H7 (cell line): ENCODE measurements at regions not wholly inside any gene's neighbourhood (a gene's known extent, or its start where the extent isn't known, plus 50 kb on each side); places are given as distances from the start of the nearest gene placed in this dataset.
A peak's percentile ranks its signal among the peaks of the same experiment; 100 is the strongest.

ENCODE experiments used
- DNase-seq: peaks from one replicate; pipeline ENCODE4 v3.0.0; 2012
- H3K27me3 ChIP-seq: 2 replicates; pipeline ENCODE4 v1.6.0; 2011; ENCODE audit warnings: mild to moderate bottlenecking, low read length; ENCODE audit not compliant: control insufficient read depth, insufficient read depth
- H3K36me3 ChIP-seq: replicated peaks from 2 replicates; pipeline ENCODE4 v1.5.1; 2011; ENCODE audit warnings: low read length; ENCODE audit not compliant: control insufficient read depth, insufficient read depth
- H3K4me3 ChIP-seq: 2 replicates; pipeline ENCODE4 v1.5.1; 2011; ENCODE audit warnings: low read depth, mild to moderate bottlenecking, control low read depth, low read length, moderate library complexity; ENCODE audit not compliant: insufficient read depth

DNA sequence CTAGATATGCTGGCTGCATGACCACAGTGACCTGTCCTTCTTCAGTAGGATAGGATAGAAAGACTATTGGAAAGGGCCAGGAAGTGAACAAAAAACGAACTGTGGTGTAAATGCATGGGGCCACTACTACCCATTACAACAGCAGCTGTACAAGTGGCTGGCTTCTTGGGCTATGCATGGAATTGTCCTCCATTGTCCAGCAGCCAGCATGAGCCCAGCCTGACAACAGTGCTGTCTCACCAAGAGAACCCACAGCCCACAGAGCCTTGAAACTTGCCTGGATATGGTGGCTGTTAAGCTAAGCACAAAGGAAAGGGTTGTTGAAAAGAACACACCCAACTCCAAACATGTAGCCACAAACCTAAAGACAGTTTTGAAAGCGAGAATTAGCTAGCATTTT is 330.2 kb upstream of the F9 start:
- Histone ChIP-seq H3K4me3 (no peak overlapping the region), H3K36me3 (no peaks in the 10 kb centered on the region), H3K27me3 (peaks cover 70% of the 10 kb centered on the region)
- DNase-seq, result no peak

DNA sequence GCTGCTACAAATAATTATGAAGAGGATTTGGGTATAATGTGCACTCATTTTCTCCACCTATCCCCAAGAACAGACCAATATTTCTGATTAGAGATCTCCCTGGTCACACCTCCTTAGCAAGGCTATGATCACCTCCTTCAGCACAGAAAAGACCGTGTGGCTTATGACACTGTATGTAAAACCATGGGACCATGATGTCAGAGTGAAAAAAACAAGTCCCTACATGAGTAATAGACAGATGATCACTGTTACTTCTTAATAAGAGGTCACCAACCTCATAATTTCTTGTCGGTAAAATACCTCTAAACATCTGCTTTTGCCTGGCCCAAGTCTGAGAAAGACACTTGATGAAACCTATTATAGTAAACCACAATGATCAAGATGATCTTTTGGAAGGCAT is 330.6 kb upstream of the F9 start:
- Histone ChIP-seq H3K36me3 (no peaks in the 10 kb centered on the region), H3K27me3 (peaks cover 74% of the 10 kb centered on the region), H3K4me3 (no peak overlapping the region)
- DNase-seq, result no peak

DNA sequence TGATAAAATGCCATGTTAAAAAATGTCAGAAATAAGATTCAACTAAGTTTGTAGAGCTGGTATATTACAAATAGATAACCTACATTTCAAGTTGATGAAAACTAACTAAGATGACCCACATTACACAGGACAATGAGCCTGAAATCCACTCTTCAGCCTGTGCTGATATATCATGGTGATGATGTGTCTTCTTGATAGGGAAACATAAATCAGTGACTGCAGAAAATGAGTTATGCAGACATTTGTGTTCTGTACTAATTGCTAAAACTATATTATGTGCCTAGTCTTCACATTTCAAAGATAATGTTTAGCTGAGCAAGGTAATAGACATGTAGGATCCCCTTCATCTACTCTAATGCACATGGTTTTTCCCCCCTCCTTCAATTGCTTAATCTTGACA is 331.6 kb upstream of the F9 start:
- DNase-seq, result no peak
- H3K27me3 ChIP-seq, result peaks cover 76% of the 10 kb centered on the region
- H3K36me3 ChIP-seq, result no peaks in the 10 kb centered on the region
- no peak overlapping the region for H3K4me3 ChIP-seq

DNA sequence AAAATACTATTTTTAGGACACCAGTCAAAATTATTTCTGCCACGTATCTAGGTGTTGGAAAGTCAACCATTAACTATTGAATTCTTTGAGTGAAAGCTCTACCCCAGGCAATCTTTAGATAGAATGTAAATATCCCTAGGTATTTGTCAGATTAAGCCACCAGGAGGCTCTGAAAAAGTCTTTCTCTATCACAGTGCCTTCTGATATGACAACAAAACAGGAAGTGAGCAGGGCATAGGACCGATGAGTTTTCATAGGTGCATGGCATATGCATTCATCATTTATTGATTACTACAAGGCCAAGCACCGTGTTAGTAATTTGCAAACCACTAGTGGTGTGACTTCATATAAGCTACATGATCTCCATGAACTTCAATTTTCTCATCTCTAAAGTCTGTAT is 333.6 kb upstream of the F9 start:
- Histone ChIP-seq H3K27me3 (peaks cover 78% of the 10 kb centered on the region), H3K4me3 (no peak overlapping the region), H3K36me3 (no peaks in the 10 kb centered on the region)
- DNase-seq, result no peak

DNA sequence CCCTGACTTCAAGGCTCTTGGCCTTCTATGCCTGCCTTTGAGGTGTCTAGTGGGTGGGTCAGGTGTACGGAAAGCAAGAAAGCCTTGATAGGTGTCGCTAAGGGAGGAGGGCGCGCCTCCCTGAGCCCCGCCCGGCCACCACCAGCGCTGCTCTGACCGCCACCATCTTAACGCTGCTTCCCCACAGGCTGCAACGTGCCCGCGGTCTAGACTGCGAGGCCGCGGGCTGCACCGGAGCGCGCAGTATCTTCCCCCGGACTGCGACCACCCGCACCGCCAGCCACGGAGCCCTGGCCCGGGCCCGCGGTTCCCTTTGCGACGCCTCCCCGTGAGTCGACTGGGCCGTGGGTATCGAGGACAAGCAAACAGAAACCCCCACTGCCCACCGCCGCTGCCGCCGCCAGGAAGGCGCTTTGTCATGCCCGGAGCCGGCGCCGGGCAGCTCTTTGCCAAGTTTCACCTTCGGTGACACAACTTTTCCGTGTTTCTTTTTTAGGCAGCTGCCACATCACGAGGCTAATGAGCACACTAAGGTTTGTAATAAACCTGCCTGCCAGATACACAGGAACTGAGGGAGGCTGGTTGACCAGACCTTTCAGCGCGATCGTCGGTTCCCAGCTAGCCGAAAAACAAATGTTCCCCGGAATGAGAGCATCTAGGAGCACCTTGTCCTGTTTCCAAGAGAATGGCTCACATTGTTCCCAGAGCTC is 335.8 kb upstream of the F9 start:
- no peaks in the 10 kb centered on the region for H3K36me3 ChIP-seq
- H3K4me3 ChIP-seq, result peak overlapping the region; percentile 42
- H3K27me3 ChIP-seq, result peaks cover 84% of the 10 kb centered on the region
- DNase-seq, result peak; percentile 71

DNA sequence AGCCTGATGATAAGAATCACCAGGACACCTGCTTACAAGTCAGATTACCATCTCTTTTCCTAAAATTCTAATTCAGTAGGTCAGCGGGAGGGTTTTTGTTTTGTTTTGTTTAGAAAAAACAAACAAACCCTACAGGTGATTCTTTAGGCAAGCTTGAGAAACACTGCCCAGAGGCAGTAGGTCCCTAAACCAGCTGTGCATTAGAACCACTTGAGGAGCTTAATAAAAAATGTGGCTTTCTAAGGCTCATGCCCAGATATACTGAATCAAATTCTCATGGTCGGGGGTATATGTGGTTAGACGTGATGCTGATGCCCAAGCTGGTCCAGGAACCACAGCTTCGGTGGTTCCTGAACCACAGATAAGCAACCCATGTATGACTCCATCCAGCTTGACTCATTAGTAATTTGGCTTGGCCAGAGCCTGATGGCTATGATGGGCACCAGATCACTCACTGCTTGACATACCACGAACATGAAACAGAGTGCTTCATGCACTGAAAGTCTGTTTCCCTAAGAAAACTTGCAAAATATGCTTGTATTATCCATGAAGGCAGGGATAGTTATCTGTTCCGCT is 338.1 kb upstream of the F9 start:
- Histone ChIP-seq H3K36me3 (no peaks in the 10 kb centered on the region), H3K27me3 (peaks cover 78% of the 10 kb centered on the region), H3K4me3 (no peak overlapping the region)
- DNase-seq, result no peak

DNA sequence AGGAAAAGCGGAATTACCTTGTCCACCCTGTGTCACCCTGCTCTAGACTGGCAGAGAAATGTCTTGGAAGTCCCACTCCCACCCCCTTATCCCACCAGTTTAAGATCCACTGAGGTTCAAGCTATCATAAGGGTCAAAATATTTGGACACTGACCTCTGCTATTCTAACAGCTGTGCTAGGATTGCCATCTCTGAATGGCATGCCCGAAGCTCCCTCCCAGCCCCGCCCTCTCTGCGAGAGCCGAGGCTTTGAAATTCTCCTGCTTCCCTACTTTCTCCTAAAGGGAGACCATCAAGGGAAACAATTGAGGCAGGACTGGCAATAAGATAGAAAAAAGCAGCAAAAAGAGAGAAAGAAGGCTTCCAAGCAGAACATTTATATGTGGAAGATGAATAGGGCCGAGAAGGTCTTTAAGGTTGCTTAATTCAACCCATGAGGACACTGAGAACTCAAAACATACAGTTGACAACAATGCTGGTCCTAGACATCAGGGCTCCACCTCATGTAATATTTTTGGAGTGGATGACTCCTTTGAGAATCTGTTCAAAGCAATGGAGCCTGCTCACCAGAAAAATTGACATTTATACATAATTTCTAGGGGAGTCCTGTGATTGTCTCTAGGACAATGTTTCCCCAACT is 338.7 kb upstream of the F9 start:
- Histone ChIP-seq H3K4me3 (no peak overlapping the region), H3K27me3 (peaks cover 76% of the 10 kb centered on the region)
- DNase-seq, result no peak

DNA sequence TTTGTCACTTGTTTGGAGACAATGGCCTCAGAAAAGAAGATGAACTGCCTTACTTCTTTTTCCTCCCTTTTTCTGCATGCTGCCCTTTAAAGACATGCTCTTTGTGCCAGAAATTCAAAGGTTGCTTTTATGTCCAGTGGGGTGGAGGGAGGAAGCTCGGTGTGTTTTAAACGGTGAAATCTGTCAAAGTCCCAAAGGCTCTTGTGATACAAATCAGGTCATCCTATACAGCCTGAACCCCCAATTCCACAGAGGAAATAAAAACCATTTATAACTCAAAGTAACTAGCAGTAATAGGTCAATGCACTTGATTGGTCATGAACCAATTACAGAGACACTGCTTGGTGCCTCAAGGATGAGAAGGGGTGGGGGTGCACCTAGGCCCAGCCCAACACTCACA is 339.3 kb upstream of the F9 start:
- Histone ChIP-seq H3K36me3 (no peaks in the 10 kb centered on the region), H3K4me3 (no peak overlapping the region), H3K27me3 (peaks cover 70% of the 10 kb centered on the region)
- no peak for DNase-seq

More for the DNA sequence above, 338.7 kb upstream of the F9 start:
- no peaks in the 10 kb centered on the region for H3K36me3 ChIP-seq

DNA sequence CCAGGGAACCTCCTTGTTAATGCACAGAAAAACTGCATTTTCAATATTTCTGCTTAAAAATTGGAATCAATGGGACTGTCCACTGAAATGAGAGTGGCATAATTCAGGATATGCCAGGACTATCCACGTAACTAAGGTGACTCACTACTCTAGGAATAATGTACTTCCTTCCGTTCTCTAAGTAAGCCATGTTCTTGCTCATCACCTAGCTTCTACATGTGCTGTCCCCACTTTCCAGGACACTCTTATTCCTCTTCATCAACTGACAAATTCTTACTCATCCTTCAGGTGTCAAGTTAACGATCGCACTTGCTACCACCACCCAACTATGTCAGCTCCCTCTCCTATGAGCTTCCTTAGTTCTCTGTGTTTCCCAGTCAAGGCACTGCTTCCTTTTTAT is 342.8 kb upstream of the F9 start:
- Histone ChIP-seq H3K27me3 (peaks cover 35% of the 10 kb centered on the region), H3K4me3 (no peak overlapping the region), H3K36me3 (no peaks in the 10 kb centered on the region)
- no peak for DNase-seq

DNA sequence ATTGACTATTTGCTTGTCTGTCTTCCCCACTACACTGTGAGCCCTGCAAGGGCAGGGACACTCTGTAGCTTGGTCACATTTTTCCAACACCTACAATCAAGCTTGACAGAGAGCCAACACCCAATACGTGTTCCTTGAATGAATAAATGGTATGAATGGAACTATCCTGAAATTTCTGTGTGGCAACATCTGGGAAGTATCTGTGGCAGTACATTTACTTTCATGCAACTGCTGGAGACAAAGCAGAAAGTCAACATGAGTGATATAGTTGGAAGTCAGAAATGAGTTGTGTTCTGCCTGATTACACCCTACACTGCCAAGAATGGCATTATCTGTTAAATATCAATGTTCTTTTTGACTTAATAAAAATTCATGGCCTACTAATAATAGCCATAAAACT is 343.5 kb upstream of the F9 start:
- DNase-seq, result no peak
- no peak overlapping the region for H3K4me3 ChIP-seq
- H3K27me3 ChIP-seq, result peaks cover 29% of the 10 kb centered on the region
- H3K36me3 ChIP-seq, result no peaks in the 10 kb centered on the region

DNA sequence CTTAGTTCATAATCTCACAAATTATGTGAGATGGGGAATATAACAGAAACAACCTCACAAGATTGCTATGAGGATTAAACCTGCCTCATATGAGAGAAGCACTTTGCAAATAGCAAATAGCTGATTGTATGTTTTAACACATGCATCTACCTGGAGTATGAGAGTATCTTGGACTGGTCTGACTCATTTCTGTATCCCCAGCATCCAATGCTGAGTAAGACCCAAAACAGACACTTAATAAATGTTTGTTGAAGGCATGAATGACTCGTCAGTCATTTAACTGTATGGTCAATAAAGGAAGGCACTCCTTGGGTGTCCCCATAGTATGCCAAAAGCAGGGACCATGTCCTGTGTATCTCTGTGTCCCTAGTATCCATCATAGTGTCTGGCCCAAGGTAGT is 350.9 kb upstream of the F9 start:
- Histone ChIP-seq H3K27me3 (no peaks in the 10 kb centered on the region), H3K4me3 (no peak overlapping the region), H3K36me3 (no peaks in the 10 kb centered on the region)
- no peak for DNase-seq

DNA sequence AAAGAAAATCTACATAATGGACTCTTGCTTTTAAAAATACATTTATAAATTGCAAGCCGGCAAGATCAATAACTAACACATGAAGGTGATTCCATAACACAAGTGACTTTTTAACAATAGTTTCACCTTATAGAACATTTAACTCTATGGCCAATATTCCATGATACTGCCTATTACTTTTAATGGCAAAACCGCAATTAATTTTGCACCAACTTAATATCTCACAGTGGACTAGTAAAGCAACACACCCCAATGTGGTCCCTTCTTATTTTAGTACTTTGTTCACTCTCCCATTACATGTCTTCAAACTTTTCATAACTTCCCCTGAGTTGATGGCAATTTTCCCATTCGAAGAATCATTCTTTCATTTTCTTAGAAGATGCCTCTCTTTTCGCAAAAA is 351.6 kb upstream of the F9 start:
- DNase-seq, result no peak
- Histone ChIP-seq H3K27me3 (no peaks in the 10 kb centered on the region), H3K4me3 (no peak overlapping the region), H3K36me3 (no peaks in the 10 kb centered on the region)

DNA sequence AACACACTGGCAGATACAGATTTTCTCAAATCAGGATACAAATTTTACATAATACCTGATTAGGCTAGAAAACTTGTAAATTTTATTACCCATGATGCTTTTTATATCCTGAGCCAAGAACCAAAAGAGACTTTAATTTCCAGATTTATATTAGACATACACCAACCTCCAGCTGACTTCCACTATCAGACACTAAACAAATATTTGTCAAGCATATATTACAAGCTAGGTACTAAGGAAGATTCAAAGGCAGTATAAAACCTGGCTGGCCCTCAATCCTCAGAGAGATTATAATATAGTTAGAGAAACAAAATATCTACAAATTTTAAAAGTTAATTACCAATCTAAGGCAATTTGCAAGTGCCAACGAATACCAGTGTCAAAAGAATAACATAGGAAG is 357.8 kb upstream of the F9 start:
- Histone ChIP-seq H3K4me3 (no peak overlapping the region), H3K36me3 (no peaks in the 10 kb centered on the region), H3K27me3 (no peaks in the 10 kb centered on the region)
- no peak for DNase-seq

DNA sequence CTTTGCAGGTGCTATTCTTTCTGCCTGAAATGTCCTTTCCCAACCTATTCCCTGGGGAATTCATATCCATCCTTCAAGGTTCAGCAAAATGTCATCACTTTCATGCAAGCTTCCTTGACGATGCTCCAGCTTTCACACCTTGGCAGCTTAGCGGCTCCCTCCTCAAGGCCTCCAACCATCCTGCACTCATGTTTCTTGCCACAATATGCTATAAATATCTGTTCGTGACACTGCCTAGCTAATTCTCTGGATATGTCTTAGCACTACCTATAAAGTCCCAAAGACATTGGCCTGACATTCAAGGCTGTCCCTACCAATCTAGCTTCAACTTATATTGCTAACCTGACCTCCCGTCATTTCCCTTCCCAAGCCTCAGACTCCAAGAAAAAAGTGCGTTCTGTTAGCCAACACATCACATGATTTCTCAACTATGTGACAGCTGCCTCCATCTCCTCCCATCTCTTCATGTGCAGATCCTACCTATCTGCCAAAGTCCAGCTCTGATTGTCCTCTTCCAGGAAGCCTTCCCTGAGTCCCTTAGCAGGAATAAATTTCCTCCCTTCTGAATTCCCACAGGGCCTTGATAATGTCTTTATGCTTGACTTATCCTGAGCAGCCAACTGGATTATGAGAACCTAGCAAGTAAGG is 359.9 kb upstream of the F9 start:
- DNase-seq, result no peak
- Histone ChIP-seq H3K36me3 (no peaks in the 10 kb centered on the region), H3K27me3 (no peaks in the 10 kb centered on the region), H3K4me3 (no peak overlapping the region)

DNA sequence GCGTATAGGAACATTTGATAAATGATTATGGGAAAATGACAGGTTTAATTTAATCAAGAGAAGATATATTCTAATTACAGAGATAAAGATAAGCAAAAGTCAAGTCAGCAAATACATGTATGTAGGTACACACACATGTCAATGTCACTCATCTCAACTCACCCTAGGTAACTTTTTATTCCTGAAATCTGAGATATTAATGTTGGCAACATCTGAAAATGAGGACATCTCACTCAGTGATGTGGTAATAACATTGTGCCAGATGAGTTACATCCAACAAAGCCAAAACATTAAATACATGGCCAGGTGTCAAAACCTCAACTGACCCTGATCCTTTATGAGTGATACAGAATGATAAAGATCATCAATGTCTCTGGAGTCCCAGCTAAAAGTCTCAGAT is 363.3 kb upstream of the F9 start:
- no peak for DNase-seq
- H3K36me3 ChIP-seq, result no peaks in the 10 kb centered on the region
- no peak overlapping the region for H3K4me3 ChIP-seq
- no peaks in the 10 kb centered on the region for H3K27me3 ChIP-seq
